ENCODE measurements at regions not wholly inside any gene's neighbourhood (a gene's known extent, or its start where the extent isn't known, plus 50 kb on each side); places are given as distances from the start of the nearest gene placed in this dataset.

- no peak for DNase-seq
These were observed 732.3 kb downstream of the NCAM2 start for GRCh38 chr21:21730512-21730911.

GRCh38 chr21:21731626-21732025, 733.4 kb downstream of the NCAM2 start:
- no peak for DNase-seq

GRCh38 chr21:21734088-21734487, 735.9 kb downstream of the NCAM2 start:
- DNase-seq: no peak

GRCh38 chr21:21737186-21737585, 739.0 kb downstream of the NCAM2 start:
- no peak for DNase-seq

- DNase-seq: no peak
These were observed 742.0 kb downstream of the NCAM2 start for GRCh38 chr21:21740207-21740606.

- DNase-seq: no peak
These were observed 752.1 kb downstream of the NCAM2 start for GRCh38 chr21:21750124-21750825.

- no peak for DNase-seq
These were observed 753.1 kb downstream of the NCAM2 start for GRCh38 chr21:21751286-21751685.

GRCh38 chr21:21762855-21763254, 764.6 kb downstream of the NCAM2 start:
- DNase-seq: no peak

- no peak for DNase-seq
These were observed 766.1 kb downstream of the NCAM2 start for GRCh38 chr21:21764281-21764680.

- no peak for DNase-seq
These were observed 769.1 kb downstream of the NCAM2 start for GRCh38 chr21:21767276-21767675.

- DNase-seq: no peak
These were observed 790.4 kb downstream of the NCAM2 start for GRCh38 chr21:21788591-21788990.

GRCh38 chr21:21801921-21802320, 803.7 kb downstream of the NCAM2 start:
- no peak for DNase-seq

- DNase-seq: no peak
These were observed 808.7 kb downstream of the NCAM2 start for GRCh38 chr21:21806711-21807597.

GRCh38 chr21:21807598-21807903, 809.3 kb downstream of the NCAM2 start:
- no peak for DNase-seq

- DNase-seq: no peak
These were observed 815.1 kb downstream of the NCAM2 start for GRCh38 chr21:21813289-21813688.

GRCh38 chr21:21813934-21814333, 815.7 kb downstream of the NCAM2 start:
- DNase-seq: no peak

GRCh38 chr21:21816778-21817177, 818.6 kb downstream of the NCAM2 start:
- DNase-seq: no peak

- no peak for DNase-seq
These were observed 820.7 kb downstream of the NCAM2 start for GRCh38 chr21:21818898-21819297.

GRCh38 chr21:21828130-21828529, 829.9 kb downstream of the NCAM2 start:
- DNase-seq: no peak

- DNase-seq: no peak
These were observed 832.8 kb downstream of the NCAM2 start for GRCh38 chr21:21831036-21831435.

GRCh38 chr21:21845901-21846300, 847.7 kb downstream of the NCAM2 start:
- DNase-seq: no peak

GRCh38 chr21:21851205-21851604, 853.0 kb downstream of the NCAM2 start:
- no peak for DNase-seq

- no peak for DNase-seq
These were observed 853.4 kb downstream of the NCAM2 start for GRCh38 chr21:21851657-21852056.

- no peak for DNase-seq
These were observed 860.5 kb downstream of the NCAM2 start for GRCh38 chr21:21858502-21859334.
